Bronchial epithelial cell (primary cell): ENCODE measurements at regions not wholly inside any gene's neighbourhood (a gene's known extent, or its start where the extent isn't known, plus 50 kb on each side); places are given as distances from the start of the nearest gene placed in this dataset.

ENCODE experiments used
- DNase-seq: peaks from one replicate; pipeline ENCODE4 v3.0.0-alpha.2; 2010; ENCODE audit warnings: low read depth
- FAIRE-seq: peaks from 2 replicates; lab custom pipeline; 2011; peaks lifted over from hg19 to GRCh38; lab: Jason Lieb, UNC
- H3K27me3 ChIP-seq: 2 replicates; pipeline ENCODE4 v1.5.1; 2011; ENCODE audit warnings: low read length; ENCODE audit not compliant: control insufficient read depth, insufficient read depth
- H3K36me3 ChIP-seq: 2 replicates; pipeline ENCODE4 v1.5.1; 2011; ENCODE audit warnings: low read length; ENCODE audit not compliant: control insufficient read depth, insufficient read depth
- H3K4me3 ChIP-seq: 2 replicates; pipeline ENCODE4 v1.5.1; 2011; ENCODE audit warnings: mild to moderate bottlenecking, low read depth, low read length, control low read depth
- TF ChIP-seq, protein P1 (sequence below): IDR thresholded peaks from 2 replicates; pipeline ENCODE4 v1.5.1; 2011; ENCODE audit warnings: mild to moderate bottlenecking, moderate library complexity, low read length, control low read depth, inconsistent platforms; ENCODE audit not compliant: insufficient read depth, severe bottlenecking

DNA sequence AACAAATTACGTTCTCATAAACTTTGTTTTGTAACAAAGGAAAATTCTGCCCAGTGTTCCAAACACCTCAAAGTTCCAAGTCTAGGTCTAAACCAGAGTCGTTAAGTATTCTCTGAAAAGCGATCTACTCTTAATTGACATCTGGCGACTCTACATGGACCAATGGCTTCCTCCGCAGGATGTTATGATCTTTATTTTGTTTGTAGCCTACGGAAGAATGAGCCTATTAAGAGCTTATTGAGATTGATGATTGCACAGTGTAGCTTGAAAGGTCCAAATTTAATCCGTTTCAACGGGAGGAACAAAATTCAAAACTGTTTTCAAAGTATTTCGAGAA, 61.1 kb downstream of the FAM217A start:
- no peak for FAIRE-seq
- peak; percentile 61 for DNase-seq
- TF ChIP-seq, protein P1, sequence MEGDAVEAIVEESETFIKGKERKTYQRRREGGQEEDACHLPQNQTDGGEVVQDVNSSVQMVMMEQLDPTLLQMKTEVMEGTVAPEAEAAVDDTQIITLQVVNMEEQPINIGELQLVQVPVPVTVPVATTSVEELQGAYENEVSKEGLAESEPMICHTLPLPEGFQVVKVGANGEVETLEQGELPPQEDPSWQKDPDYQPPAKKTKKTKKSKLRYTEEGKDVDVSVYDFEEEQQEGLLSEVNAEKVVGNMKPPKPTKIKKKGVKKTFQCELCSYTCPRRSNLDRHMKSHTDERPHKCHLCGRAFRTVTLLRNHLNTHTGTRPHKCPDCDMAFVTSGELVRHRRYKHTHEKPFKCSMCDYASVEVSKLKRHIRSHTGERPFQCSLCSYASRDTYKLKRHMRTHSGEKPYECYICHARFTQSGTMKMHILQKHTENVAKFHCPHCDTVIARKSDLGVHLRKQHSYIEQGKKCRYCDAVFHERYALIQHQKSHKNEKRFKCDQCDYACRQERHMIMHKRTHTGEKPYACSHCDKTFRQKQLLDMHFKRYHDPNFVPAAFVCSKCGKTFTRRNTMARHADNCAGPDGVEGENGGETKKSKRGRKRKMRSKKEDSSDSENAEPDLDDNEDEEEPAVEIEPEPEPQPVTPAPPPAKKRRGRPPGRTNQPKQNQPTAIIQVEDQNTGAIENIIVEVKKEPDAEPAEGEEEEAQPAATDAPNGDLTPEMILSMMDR = no peak
- Histone ChIP-seq H3K36me3 (no peaks in the 10 kb centered on the region), H3K4me3 (peak overlapping the region; percentile 88), H3K27me3 (no peaks in the 10 kb centered on the region)

DNA sequence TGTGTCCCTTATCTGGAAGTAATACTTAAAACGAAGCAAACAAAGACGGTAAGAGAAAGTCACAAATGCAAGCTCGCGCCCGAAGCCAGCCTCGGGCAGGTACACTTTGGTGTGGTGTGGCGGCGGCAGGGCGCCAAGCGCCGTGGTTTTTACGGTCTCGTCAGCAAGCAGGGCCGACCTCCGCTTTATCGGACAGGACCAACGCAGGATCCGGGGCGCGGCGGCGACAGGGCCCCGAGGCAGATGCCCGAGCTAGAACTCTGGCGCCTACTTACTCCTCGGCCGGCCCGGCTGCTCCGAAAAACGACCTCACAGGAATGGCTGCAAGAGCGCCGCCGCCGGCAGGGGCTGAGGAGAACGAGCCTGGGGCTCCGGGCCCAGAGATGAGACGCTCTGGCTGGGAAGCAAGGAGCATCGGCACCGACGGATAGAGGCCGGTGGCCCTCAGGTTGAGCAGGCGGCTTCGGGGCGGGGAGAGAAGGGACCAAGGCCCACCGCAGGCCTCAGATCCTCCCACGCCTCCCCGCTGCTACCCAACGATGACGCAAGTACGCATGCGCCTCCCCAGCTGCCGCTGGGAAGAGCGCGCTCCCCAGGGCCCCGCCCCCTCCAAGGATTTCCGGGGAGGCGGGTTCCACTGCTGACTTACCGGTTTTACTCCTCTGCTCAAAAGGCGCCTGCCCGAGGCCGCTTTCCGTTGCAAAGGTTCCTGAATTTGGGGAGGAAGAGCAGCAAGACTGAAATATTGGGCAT, 60.6 kb downstream of the FAM217A start:
- Histone ChIP-seq H3K27me3 (no peaks in the 10 kb centered on the region), H3K36me3 (no peaks in the 10 kb centered on the region), H3K4me3 (peak overlapping the region; percentile 88)
- FAIRE-seq (no peak), DNase-seq (peak; percentile 88)
- TF ChIP-seq, protein P1 = peak; percentile 63
